ENCODE measurements at regions not wholly inside any gene's neighbourhood (a gene's known extent, or its start where the extent isn't known, plus 50 kb on each side); places are given as distances from the start of the nearest gene placed in this dataset.

DNA sequence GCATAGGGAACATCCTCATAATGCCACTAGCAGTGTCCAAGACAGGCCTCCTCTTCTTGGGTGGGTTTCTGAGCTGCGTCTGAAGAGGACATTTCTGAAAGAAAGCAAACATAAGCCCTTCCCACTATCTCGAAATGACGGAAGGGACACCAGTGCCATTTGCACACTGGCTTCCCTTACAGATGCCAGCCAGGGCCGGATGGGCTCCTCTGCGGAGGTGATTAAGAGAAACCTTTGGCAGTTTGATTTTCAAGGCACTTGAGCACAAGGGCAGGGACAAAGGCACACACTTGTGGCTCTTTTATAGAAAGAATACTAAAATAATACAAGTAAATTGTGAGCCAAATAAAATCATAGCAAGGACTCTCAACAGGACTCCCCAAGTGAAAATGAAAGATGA, 106.6 kb upstream of the CELF2 start:
- no peak for DNase-seq (ENCODE audit: low read depth)

DNA sequence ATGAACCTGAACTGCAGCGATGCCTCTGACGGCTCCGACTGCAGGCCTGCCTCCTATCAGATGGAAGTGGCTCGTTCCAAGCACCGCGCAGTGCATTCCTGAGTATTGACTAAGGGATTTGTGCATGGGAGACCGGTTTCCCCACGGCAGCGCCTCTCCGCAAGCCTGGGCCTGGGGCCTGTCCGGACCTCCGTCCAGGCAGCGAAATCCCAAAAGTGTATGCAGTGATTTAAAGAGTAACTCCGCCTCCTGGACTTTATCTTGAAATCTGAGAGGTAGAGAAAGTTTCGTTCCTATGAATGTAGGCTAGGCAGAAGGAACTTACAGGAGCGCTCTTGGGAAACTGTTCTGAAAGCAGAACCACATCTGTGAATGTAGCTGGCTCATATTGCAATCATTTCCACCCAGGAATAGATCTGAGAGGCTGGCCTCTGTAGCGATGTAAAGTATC, 106.2 kb upstream of the CELF2 start:
- DNase-seq (ENCODE audit: low read depth): no peak

DNA sequence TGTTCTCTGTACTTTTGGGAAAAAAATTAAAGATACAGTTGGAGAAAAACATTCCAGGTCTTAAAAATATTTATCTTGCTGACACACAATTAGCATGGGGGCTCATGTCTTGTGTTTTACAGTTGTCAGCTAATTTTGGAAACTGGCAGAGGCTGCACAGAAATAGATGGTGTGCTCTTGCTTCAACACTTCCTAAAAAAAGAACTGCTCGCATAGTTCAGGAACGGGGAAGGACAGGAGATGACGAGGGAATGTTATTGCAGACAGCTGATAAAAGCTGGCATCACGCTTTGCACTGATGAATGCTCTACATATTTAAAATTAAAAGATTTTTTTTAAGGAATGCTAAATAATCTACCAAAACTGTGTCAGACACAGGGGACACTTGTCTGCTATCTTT, 103.5 kb upstream of the CELF2 start:
- DNase-seq (ENCODE audit: low read depth): no peak

DNA sequence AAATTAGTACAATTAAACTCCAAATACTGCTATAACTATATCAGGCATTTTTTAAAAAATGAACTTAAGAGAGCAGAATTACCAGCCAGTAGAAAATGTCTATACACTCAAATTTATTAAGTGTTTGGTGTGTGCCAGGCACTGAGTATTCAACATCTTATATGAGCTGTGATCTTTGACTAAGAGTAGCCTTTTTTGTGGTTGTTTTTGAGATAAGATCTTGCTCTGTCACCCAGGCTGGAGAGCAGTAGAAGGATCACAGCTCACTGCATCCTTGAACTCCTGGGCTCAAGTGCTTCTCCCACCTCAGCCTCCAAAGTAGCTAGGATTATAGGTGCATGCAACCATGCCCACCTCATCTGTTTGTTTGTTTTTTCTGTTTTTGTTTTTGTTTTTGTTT, 102.5 kb upstream of the CELF2 start:
- no peak for DNase-seq (ENCODE audit: low read depth)

DNA sequence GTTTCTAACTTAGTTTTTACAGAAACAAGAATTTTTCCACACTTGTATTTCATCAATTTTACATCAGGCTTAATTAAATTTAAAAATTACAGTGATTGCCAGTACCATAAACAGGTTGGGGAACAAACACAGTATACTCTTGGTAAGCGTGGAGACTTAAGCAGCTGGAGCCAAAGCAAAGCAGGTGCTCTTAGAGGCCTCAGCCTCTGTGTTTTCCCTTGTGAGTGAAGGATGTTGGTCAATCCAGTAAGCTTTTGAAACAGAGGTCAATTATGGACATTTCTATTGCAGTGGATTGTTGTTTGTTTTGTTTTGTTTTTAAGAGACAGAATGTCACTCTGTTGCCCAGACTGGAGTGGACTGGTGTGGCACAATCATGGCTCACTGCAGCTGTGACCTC, 100.6 kb upstream of the CELF2 start:
- no peak for DNase-seq (ENCODE audit: low read depth)

DNA sequence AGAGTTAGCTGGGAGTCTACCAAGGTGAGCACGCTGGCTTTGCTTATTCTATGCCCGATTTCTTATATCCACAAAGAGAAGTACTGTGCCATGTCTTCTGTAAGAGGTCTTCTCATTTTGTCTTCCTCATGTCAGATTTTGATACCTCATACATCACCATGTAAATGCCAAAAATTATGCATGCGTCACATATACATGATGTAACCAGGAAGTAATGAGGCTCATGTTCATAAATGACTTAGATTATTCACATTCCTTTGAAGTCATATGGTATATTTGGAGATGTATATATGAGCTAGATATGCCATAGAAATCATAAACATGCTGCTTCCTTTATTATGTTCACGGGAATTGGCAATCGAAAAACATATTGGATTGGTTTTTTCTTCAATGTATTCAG, 97.7 kb upstream of the CELF2 start:
- no peak for DNase-seq (ENCODE audit: low read depth)

DNA sequence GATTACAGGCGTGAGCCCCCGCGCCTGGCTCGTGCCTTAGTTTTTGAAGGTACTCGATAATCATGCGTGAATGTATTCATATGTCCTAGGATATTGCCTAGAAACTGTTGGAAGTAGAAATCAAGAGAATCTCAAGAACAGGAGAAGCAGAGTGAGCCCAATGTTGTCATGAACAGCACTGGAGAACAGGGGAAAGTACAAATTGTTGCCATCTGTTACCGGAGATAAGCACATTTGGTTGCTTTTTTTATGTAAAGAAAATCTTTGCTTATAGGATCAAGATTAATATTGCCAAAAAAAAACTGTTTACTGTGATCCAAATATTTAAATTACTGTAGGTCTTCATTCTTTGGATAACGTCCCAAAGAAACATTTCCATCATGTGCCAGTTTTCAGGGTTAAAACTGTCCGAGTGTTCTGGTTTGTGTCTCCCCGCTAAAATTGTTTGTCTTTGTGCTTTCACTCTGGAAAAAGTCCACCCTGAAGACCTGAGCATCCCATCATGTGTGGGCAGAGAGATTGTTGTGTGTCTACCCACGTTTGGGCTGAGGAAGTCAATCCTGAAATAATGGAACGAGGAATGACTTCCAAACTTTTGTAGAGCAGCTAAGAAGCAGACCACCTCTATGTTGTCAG, 95.7 kb upstream of the CELF2 start:
- no peak for DNase-seq (ENCODE audit: low read depth)

DNA sequence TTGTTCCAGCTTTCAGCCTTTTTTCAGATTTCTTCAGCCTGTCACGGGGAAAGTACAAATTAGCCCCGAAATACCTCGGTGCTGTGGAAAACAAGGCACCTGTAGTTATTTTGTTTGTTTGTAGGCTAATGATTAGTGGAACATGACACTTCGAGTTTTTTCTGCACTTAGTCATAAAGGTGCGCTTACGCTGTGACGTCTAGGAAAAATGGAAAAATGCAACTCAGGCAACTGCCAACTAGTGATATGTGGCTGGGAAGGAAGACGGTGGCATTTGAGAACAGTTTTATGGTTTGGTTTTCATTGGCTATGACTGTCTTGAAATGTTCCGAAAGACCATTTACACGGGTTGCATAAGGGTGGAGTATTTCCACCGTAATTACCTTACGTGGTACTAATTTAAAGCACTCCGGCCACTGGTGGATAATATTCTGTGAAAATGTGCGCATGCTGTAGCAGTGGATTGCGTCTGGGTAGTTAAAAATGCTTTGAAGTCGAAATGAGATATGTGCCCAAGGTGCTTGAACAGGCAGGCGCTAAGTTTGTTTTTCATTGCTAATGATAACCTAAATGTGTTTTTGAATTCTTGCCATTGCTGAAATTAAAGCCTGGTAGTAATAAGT, 94.5 kb upstream of the CELF2 start:
- DNase-seq (ENCODE audit: low read depth): no peak

DNA sequence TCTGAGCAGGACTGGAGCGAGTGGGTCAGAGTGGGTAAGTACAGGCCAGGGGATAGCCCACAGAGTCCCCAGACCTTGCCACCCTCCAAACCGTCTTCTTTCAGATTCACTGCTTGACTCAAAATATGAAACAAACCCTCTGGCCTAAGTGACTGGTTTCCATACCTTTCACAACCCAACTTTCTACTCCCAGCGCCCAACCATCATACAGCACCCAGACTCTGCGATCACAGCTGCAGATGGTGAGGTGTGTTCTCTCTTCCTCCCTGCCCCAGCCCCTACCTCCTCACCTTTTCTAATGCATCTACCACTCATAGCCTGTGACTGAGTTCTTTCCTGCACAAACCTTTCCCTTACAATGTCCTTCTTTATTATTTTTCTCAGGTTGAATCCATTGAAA, 92.0 kb upstream of the CELF2 start:
- no peak for DNase-seq (ENCODE audit: low read depth)

DNA sequence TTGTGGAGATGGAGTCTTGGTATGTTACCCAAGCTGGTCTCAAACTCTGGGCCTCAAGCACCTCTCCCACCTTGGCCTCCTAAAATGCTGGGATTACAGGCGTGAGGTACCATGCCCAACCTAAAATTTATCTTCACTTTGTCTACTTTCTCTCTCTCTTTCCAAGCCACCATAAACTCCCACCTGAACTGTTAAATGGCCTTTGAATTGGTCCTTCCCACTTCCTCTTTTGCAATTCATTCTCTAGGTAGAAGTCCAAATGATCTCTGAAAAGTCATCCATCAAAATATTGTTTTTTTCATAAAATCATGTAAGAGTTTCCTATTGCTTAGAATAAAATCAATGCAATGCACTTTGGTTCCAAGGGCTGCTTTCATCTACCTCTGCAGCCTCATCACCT, 90.1 kb upstream of the CELF2 start:
- DNase-seq (ENCODE audit: low read depth): no peak

DNA sequence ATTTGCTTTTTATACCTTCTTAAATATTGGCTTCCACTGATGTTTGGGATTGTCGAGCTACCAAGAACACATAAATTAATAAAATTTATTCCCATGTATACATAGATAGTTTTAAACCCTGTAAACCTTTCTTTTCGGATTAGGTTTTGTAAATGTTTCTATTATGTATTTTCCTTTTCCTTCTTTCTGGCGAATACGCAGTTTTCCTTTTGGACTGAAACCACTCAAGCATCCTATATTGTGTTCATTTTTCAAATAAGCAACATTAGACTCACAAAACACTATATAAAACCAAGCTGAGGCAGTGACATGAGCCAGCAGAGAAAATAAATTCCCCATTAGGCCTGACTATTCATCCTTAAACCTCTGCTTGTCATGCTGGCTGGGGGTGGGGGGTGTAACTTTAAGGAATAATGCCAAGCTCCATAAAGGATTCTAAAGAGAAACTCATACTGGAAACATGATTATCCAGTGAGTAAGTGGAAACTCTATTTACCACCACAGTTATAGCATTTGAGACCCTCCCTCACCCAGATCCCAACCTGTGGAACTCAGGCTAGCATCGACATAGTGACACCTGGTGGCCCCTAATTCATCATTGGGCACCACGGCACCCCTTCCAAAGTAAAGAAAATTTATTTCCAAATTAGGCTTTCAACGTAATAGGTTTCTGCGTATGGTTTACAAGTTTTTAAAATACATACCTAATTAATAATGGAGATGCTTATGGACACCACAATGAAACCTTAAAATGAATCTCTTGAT, 86.5 kb upstream of the CELF2 start:
- DNase-seq (ENCODE audit: low read depth): no peak

DNA sequence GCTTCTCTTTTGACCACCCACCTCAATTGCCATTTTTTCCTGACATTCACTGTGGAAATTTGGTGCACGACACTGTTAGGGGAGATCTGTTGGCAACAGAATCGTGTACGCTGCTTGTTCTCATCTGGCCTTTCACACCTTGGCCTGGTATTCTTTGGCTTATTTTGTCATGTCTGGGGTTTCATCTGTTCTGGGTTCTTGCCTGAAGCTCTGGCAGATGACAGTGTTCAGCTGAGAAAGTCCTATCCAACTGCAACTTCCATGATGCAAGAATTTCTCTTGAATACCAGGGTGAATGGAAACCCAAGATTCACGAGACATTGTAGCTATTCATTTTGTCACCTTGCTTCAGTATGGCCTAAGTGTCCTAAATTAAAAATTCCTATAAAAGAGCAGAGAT, 82.6 kb upstream of the CELF2 start:
- DNase-seq (ENCODE audit: low read depth): no peak

DNA sequence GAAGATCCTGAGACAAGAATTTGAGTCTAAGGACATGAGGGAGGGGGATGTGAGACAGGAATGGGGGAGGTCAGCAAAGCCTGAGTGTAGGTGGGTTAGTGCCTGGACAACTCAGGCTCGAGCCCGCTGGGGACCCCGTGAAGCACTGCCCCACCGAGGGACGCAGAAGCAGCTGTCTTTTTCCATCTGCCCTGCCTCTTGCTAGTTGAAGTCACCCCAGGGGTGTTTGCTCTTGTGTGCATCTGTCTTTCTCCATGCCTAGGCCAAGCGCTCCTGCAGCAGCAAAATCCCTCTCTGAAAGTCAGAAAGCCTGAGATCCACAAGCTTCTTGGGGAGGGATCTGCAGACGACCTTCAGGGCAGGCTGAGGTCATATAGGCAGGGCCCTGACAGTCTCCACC, 79.0 kb upstream of the CELF2 start:
- DNase-seq (ENCODE audit: low read depth): no peak

DNA sequence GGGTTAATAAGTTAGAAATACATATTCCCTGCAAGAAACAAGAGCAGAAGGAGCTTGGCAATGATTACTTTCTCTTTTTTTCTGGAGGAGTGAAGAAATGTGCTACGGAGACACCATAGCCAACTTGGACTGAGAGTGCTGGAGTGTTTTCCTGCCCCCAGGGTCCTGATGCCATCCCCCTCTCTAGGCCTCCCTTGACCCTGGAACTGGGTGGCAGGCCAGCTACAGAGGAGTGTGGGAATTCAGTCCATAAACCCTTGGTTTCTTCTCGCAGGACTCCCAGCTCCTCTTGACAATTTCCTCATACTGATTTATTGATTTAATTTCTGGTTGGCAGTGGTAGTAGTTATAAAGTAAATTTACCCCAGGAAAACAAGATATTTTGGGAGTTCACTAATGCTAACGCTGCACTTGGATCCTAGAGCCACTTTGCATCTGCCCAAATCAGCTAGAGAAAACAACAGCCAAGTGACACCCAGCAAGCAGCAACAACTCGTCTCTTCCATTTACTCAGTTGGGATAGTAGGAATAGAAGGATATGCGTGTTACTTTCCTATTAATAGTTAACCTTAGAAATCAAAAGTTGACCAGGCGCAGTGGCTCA, 76.4 kb upstream of the CELF2 start:
- no peak for DNase-seq (ENCODE audit: low read depth)

DNA sequence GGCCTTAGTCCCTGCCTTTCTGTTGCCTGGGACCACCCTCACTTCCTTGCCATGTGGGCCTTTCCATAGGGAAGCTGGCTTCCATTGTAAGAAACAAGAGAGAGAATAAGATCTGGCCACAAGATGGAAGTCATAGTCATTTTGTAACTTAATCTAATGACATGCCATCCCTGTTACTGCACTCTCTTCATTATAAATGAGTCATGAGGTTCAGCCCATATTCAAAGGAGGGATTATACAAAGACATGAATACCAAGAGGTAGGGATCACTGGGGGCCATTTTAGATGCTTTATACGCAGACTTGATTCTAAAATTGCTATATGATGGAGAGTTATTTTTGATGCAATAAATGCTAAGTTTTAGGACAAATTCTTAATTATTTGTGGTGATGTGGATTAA, 75.2 kb upstream of the CELF2 start:
- DNase-seq (ENCODE audit: low read depth): no peak

DNA sequence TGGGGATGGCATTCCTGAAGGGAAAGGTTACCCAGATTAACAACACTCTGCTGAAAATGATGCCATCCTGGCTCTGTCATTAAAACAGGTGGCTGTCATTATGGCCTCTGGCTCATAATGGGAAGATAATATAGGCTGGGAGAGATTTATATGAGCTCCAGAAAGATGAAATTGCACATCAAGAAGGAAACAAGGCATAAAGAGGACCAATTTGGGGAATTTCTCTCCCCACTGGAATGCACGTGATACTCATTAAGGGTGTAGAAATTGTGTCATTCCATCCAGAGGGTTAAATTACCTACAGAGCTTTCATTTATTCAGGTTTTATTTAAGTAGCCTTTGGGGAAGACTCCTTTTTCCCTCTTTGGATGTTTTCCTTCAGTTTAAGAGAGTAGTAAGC, 71.6 kb upstream of the CELF2 start:
- DNase-seq (ENCODE audit: low read depth): no peak

DNA sequence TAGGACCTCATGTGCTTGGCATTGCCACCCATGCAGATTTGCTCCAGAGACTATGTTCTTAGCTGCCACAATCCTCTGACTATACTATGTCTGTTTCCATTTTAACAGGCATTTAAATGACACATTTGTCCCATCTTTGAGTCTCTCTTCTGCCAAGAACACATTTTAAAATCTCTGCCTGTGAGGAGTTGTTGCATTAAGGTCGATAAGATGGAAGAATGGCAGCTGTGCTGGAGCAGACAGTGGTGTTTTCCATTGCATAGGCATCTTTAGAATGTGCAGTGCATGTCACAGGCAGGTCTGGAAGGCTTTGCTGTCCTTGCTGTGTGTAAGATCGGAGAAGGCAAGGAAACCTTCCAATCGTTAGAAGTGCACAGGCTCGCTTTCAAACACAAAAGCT, 70.9 kb upstream of the CELF2 start:
- DNase-seq (ENCODE audit: low read depth): no peak

DNA sequence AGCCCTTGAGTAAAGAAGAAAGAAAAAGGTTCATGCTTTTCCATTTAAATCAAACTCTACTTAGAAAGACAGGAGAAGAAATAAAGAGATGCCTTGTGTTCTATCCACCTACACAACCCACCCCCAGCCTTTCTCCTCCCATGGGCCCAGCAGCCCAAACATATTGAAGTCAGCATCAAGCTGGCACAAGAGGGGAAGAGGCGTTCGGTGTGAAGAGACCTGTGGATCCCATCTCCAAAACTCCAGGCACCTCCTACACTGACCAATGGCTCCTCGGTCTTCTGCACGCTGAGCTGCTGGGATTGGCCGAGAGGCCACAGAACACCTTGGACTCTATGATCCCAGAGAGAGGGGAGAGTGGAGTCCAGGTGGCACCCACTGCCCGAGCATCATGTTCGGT, 66.0 kb upstream of the CELF2 start:
- no peak for DNase-seq (ENCODE audit: low read depth)

DNA sequence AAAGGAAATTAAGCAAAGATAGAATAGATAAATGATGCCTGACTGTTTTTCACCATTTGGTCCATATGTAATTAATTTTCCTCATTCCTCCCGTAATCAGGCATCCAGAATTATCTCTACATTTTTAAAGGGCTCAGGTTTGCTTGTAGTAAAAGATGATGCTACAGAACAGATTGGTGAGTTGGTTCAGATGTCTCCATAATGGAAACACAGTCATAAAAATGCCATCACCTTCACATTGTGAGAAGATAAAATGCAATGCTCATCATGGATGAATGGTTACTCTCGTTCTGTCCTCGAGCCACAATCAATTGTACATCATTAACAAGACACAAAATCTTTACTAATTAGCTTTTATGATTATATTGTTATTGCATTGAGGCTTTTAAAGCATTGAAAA, 64.9 kb upstream of the CELF2 start:
- DNase-seq (ENCODE audit: low read depth): no peak

DNA sequence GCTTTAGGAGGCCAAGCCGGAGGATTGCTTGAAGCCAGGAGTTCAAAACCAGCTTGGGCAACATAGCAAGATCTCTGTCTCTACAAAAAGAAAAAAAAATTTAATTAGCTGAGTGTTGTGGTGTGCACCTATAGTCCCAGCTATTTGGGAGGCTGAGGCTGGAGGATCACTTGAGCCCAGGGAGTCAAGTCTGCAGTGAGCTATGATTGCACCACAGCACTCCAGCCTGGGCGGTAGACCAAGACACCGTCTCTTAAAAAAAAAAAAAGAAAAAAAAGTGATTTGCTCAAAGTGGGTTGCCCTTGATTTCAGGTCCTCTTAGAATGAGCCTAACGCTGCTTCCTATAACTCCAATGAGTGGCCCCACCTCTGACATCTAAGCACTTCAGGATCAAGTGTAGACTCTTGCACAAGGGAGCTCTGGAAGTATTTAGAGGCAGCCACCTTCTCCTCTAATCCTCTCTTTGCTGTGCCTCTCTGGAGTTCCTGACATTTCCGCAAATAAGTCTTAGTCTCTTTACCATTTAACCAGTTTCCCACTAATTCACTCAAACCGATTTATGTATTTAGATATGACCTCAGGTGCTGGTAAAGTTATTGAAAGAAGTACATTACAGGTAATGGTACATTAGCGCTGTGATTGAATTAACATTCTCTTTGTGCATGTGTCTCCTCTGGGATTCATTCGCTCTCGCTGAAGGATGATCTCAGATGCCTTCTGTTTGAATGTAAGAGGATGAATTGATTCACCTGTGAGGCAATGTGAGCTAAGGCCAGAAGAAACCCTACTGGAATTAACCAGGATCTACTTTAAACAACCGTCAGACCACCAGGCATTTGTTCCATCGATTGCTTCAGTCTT, 60.8 kb upstream of the CELF2 start:
- DNase-seq (ENCODE audit: low read depth): no peak

DNA sequence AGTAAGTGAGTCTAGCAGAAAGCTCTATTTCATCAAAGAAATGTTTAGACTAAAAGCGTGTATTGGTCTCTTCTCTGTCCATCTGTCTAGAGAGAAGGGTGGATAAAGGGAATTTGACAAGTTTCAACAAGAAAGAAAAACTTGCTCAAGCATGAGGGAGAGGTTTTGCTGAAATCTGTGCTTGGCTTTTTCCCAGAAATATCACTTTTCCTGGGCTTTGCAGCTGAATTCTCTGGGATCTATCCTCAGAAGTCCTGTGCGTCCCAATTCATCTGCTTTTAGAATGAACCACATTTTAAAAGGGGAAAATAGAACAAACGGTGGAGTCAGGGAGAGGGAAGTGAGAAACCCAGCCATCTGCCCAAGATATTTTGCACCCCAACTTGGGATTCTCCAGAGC, 59.6 kb upstream of the CELF2 start:
- no peak for DNase-seq (ENCODE audit: low read depth)

DNA sequence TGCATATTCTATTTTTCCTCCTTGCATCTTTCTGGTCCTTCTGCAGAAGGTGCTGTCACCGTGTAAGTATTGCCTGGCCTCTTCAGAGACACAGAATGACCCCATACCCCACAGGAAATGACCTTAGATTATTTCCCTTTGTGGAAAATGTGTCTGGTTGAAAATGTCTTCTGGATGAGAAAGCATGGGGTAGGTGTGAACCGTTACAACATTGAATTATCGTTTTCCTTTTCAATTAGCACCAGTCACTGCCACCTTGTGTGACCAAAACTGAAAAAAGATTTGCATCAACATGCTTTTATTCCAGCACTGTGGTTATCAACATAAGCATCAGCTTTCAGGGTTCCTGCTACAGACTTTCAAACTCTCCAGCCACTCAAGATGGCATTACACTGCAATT, 58.0 kb upstream of the CELF2 start:
- DNase-seq (ENCODE audit: low read depth): no peak
